Mesothelial cell of epicardium (in vitro differentiated cells): ENCODE measurements at regions not wholly inside any gene's neighbourhood (a gene's known extent, or its start where the extent isn't known, plus 50 kb on each side); places are given as distances from the start of the nearest gene placed in this dataset.
"Not testable (repeated sequence)": the region's sequence is repeated elsewhere in the genome, so short reads cannot be mapped to it uniquely, and the experiment has no call there.

Experiments used
- DNase-seq, 2 experiments: peaks; one replicate each; pipeline ENCODE4 v3.0.0; 2021; ENCODE audit warnings: low spot score in 2 of 2; ENCODE audit not compliant: unreplicated experiment in 2 of 2
- H3K27ac Mint-ChIP-seq: 2 replicates; pipeline ENCODE4 v1.8.0; 2021; ENCODE audit warnings: mixed read lengths
- H3K27me3 Mint-ChIP-seq: 2 replicates; pipeline ENCODE4 v1.8.0; 2021; ENCODE audit warnings: low read depth, mixed read lengths
- H3K36me3 Mint-ChIP-seq: 2 replicates; pipeline ENCODE4 v1.8.0; 2021; ENCODE audit warnings: mixed read lengths
- H3K4me1 Mint-ChIP-seq: 2 replicates; pipeline ENCODE4 v1.8.0; 2021; ENCODE audit warnings: mixed read lengths
- H3K4me3 Mint-ChIP-seq: 2 replicates; pipeline ENCODE4 v1.8.0; 2021; ENCODE audit warnings: mild to moderate bottlenecking, moderate library complexity, mixed read lengths
- H3K9me3 Mint-ChIP-seq: 2 replicates; pipeline ENCODE4 v1.8.0; 2021; ENCODE audit warnings: mixed read lengths
- TF ChIP-seq, protein P1 (sequence below): fragments of 200-600 bp; sonication (generic); IDR thresholded peaks from one replicate; pipeline ENCODE4 v1.5.0; 2021; ENCODE audit warnings: antibody characterized with exemption; ENCODE audit not compliant: unreplicated experiment

DNA sequence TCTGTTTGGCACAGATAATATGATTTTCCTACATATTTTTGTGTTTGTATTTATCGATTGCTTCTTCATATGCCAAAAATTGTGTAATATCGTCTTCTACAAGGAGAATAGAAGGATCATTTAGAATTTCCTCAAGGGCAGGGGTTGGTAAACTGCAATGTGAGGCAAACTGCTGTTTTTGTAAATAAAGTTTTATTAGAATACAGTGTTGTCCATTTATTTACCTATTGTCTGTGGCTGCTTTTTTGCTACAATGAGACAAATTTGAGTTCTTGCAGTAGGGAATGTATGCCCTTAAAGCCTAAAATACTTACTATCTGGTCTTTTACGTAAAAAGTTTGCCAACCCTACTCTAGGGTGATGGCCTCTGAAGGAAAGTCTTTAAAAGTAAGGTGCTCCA is 509.5 kb downstream of the TMEM114 start:
- Mint-ChIP-seq H3K36me3 (no peaks in the 10 kb centered on the region), H3K27me3 (no peaks in the 10 kb centered on the region), H3K4me1 (no peaks in the 10 kb centered on the region), H3K9me3 (peaks cover 9% of the 10 kb centered on the region), H3K4me3 (no peak overlapping the region), H3K27ac (no peak overlapping the region)
- no peak for DNase-seq
- TF ChIP-seq, protein P1, sequence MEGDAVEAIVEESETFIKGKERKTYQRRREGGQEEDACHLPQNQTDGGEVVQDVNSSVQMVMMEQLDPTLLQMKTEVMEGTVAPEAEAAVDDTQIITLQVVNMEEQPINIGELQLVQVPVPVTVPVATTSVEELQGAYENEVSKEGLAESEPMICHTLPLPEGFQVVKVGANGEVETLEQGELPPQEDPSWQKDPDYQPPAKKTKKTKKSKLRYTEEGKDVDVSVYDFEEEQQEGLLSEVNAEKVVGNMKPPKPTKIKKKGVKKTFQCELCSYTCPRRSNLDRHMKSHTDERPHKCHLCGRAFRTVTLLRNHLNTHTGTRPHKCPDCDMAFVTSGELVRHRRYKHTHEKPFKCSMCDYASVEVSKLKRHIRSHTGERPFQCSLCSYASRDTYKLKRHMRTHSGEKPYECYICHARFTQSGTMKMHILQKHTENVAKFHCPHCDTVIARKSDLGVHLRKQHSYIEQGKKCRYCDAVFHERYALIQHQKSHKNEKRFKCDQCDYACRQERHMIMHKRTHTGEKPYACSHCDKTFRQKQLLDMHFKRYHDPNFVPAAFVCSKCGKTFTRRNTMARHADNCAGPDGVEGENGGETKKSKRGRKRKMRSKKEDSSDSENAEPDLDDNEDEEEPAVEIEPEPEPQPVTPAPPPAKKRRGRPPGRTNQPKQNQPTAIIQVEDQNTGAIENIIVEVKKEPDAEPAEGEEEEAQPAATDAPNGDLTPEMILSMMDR, result no peak

DNA sequence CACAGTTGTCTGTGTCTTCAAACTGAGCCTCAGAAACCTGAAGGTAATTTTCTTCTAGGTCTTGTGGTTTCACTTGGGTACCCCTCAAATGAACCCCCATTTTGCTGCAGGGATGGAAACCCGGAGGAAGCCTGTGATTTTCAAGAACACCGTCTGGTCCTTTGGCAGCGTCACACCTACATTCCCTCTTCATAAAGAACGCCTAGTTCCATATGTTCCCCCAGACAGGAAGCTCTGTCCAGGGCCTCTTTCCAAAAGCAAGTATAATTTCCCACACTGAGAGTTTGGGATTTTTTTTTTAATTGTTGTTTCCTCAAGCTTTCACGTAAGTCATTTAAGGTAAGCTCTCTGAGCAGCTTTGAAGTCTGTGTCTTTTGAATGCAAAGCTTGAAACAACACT is 515.0 kb downstream of the TMEM114 start:
- no peak for DNase-seq
- no peaks in the 10 kb centered on the region for H3K4me1 Mint-ChIP-seq
- TF ChIP-seq, protein P1, result no peak
- H3K27me3 Mint-ChIP-seq, result no peaks in the 10 kb centered on the region
- H3K9me3 Mint-ChIP-seq, result peaks cover 30% of the 10 kb centered on the region
- no peak overlapping the region for H3K27ac Mint-ChIP-seq
- no peaks in the 10 kb centered on the region for H3K36me3 Mint-ChIP-seq
- H3K4me3 Mint-ChIP-seq, result no peak overlapping the region

DNA sequence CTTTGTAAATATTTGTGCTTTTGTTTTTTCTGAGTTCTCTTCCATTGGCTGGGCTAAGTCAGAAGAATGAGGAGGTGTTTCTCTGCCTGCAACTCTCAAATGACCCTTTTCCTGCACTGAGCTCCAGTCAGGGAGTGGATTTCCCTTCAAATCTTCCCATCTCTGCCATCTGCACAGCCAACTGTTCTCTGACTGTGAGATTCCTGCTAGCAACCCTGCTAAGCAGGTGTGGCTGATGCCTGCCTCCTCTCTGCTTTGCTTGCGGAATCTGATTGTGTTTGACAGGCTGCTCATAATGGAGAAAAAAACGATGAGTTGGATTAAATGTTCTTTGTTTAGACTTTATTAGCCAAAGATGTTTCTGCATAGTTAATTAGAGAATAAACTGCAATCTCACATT is 519.8 kb downstream of the TMEM114 start:
- no peaks in the 10 kb centered on the region for H3K4me1 Mint-ChIP-seq

DNA sequence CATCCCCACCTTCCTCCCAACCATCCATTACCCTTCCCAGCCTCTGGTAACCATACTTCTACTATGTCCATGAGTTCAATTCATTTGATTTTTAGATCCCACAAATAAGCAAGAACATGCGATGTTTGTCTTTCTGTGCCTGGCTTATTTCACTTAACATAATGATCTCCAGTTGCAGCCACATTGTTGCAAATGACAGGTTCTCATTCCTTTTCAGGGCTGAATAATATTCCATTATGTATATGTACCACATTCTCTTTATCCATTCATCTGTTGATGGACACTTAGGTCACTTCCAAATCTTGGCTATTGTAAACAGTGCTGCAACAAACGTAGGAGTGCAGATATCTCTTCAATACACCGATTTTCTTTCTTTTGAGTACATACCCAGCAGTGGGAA is 522.1 kb downstream of the TMEM114 start:
- H3K4me3 Mint-ChIP-seq, H3K27ac Mint-ChIP-seq, DNase-seq, H3K27me3 Mint-ChIP-seq, H3K4me1 Mint-ChIP-seq, H3K36me3 Mint-ChIP-seq: not testable (repeated sequence)
- peaks cover 37% of the 10 kb centered on the region for H3K9me3 Mint-ChIP-seq

More for the DNA sequence above, 519.8 kb downstream of the TMEM114 start:
- H3K27ac Mint-ChIP-seq, result no peak overlapping the region
- no peak overlapping the region for H3K4me3 Mint-ChIP-seq
- TF ChIP-seq, protein P1, result no peak
- peaks cover 40% of the 10 kb centered on the region for H3K9me3 Mint-ChIP-seq
- H3K27me3 Mint-ChIP-seq, result no peaks in the 10 kb centered on the region
- H3K36me3 Mint-ChIP-seq, result peaks cover 1% of the 10 kb centered on the region
- no peak for DNase-seq

DNA sequence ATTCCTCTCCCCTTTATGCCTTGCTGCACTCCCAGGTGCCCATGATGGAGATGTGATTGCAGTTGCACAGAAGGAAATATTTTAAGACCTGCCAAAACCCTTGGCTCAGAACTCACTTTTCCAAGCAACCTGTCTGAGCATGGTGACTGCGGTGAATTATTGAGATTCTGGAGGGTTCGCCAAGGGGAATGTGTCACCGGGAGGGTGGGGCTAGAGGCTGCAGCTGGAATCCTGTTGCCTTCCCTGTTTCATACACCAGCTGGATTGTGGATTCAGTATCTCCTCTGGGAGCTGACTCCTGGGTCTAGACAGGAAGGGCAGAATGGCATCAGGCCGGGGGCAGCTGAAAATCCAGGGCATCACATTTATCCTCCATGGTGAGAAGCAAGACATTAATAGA is 527.2 kb downstream of the TMEM114 start:
- Mint-ChIP-seq H3K9me3 (peaks cover 40% of the 10 kb centered on the region), H3K27ac (no peak overlapping the region), H3K36me3 (peaks cover 1% of the 10 kb centered on the region), H3K27me3 (no peaks in the 10 kb centered on the region), H3K4me3 (no peak overlapping the region), H3K4me1 (no peaks in the 10 kb centered on the region)
- TF ChIP-seq, protein P1, result no peak
- no peak for DNase-seq

DNA sequence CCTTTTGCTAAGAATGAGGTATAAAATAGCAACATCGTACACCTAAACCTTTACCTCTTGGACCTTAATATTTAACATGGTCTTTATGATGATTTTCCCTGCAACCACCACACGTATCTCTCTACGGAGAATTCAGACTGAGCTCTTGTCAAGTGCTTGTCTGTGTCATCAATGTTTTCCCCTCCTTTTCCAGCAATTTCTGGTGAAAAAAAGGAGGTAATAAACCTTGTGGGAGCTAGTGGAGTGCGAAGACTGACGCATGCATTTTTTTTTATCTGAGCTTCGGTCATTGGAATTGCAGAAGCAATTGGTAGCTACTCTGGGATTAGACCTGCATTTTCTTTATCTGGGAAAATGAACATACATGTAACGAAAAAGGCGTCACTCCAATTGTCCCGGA is 527.6 kb downstream of the TMEM114 start:
- TF ChIP-seq, protein P1, result no peak
- no peaks in the 10 kb centered on the region for H3K4me1 Mint-ChIP-seq
- H3K36me3 Mint-ChIP-seq, result peaks cover 1% of the 10 kb centered on the region
- H3K4me3 Mint-ChIP-seq, result no peak overlapping the region
- no peak overlapping the region for H3K27ac Mint-ChIP-seq
- H3K9me3 Mint-ChIP-seq, result peaks cover 38% of the 10 kb centered on the region
- no peaks in the 10 kb centered on the region for H3K27me3 Mint-ChIP-seq
- no peak for DNase-seq
